Cardiac septum (tissue), 1 donor: ENCODE measurements at regions not wholly inside any gene's neighbourhood (a gene's known extent, or its start where the extent isn't known, plus 50 kb on each side); places are given as distances from the start of the nearest gene placed in this dataset.
"Not testable (repeated sequence)": the region's sequence is repeated elsewhere in the genome, so short reads cannot be mapped to it uniquely, and the experiment has no call there.

Experiments
- DNase-seq: peaks from one replicate; pipeline ENCODE4 v3.0.0-alpha.2; 2020; ENCODE audit warnings: low spot score
- intact Hi-C: fragments of 100-400 bp; cut with DNase I; formaldehyde crosslinking; loops from one replicate; pipeline ENCODE4 v1.14.0; 2022
- donor health status: DM: no; HTN: no; CAD: no.

DNA sequence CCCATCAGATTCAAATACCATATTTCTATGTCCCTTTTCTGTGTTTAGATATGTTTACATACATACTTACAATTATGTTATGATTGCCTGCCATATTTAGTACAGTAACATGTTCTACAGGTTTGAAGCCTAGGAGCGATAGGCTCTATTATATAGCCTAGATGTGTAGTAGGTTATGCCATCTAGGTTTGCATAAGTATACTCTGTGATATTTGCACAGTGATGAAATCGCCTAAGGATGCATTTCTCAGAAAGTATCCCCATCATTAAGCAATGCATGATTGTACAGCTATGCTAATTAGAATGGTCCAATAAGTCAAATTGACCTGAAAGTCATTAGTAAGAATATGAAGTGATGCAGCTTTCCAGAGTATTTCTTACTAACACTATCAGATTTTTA lies 1171.7 kb upstream of the LRRTM3 start:
- no peak for DNase-seq
- intact Hi-C loops: no loop called here

DNA sequence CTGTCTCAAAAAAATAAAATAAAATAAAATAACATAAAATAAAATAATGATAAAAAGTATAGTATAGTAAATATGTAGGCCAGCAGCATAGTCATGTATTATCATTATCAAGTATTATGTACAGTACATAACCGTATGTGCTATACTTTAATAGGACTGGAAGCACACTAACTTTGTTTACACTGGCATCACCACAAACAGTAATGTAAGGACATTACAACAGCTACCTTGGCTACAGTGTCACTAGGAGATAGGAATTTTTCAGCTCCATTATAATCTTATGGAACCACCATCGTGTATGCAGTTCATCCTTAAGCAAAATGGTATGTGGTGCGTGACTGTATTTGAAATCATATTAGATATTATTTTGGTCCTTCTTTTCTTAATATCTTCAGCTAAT lies 1163.5 kb upstream of the LRRTM3 start:
- DNase-seq: no peak

DNA sequence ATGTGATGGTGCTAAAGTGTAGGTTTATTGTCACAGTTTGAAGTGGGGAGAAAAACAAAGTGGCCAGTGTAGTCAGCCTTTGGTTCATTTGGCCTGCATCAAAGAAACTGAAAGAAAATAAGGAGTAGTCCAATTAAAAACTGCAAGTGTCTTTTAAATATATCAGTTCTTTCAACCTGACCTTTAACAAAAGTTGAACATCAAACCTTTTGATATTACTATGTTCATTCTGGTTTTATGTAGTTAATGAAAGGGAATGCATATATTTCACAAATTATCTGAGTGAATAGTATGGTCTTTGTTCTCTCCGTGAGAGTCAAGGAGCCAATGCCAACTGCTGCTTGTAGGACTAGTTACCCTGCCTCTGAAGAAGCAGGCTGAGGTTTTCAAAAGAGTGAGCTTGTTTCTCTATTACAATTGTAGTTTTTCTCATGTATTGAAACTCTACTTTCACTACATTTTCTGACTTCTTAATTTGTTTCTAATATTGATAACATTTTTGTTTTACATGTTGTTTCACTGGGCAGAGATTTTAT lies 1160.8 kb upstream of the LRRTM3 start:
- intact Hi-C loops: loop anchor here (10.0 kb wide), 1 partner anchor 260 kb away; no protein-coding TSS in a partner anchor
- no peak for DNase-seq

More for the DNA sequence above, 1163.5 kb upstream of the LRRTM3 start:
- intact Hi-C loops: loop anchor here (10.0 kb wide), 1 partner anchor 262 kb away; no protein-coding TSS in a partner anchor

DNA sequence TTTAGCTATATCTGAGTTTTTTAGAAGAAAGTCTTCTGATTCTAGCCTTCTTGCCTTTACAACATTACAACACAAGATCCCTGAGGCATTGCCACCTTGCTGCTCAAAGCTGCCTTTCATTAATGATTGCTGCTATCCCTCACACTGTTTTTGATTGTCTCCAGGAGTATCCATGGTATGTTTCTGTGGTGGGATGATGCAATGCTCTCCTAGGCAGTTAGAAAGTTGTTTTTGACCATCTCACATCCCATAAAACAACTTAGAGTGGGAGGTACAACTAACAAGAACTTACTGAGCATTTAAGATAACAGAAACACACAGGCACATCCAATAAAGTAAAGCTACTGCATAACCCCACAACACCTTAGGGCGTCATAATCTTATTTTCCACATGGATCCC lies 1156.0 kb upstream of the LRRTM3 start:
- no peak for DNase-seq
- intact Hi-C loops: loop anchor here (10.0 kb wide), 1 partner anchor 255 kb away; no protein-coding TSS in a partner anchor

DNA sequence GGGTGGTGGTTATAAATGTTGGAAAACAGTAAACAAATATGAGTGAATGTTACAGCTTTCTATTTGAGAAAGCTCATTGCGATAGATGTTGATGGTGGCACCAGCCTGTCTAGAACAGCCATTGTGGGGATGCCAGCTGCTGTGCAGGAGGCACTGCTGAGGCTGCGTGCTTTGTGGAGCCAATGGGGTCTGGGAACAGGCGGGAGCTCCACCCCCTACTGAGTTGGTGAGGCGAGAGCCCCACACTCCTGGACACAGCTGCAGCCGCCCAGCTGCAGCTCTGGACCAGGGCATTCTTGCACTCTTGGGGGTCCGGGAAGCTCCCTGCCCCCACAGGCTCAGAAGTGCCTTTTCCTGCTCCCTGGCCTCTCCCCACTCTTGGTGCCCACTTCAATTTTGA lies 1147.1 kb upstream of the LRRTM3 start:
- DNase-seq: no peak

DNA sequence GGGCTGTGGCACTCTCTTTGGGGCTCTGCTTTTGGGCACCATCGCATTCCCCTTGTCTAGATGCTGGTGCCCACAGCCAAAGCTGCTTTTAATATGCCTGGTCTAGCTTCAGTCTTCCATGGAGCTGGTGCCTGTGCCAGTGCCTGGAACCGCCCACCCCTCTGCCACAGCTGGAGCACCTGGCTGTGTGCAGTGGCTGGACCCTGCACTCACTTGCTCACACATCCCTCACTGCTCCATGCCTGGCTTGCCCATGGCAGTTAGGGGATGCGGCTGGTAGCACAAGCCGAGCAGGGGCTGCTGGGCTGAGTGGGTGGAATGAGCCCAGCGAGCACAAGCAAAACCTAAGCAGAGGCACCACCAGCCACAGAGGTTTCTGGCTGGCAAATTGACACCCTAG lies 1145.9 kb upstream of the LRRTM3 start:
- DNase-seq: no peak
- intact Hi-C loops: no loop called here

More for the DNA sequence above, 1147.1 kb upstream of the LRRTM3 start:
- intact Hi-C loops: no loop called here

DNA sequence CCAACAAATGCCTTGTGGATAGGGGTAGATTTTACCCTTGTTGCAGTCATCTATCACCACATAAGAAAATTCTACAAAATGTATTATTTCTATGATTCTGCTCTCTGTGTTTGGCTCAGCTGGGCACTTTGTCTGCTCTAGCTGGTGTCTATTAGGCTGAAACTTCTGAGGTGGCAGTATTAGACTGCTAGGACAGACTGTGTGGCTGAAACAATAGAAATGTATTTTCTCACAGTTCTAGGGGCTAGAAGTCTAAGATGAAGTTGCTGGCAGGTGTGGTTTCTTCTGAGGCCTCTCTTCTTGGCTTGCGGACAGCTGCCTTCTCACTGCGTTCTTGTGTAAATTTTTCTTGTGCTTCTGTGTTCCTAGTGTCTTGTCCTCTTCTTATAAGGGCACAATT lies 1139.6 kb upstream of the LRRTM3 start:
- intact Hi-C loops: no loop called here
- no peak for DNase-seq

DNA sequence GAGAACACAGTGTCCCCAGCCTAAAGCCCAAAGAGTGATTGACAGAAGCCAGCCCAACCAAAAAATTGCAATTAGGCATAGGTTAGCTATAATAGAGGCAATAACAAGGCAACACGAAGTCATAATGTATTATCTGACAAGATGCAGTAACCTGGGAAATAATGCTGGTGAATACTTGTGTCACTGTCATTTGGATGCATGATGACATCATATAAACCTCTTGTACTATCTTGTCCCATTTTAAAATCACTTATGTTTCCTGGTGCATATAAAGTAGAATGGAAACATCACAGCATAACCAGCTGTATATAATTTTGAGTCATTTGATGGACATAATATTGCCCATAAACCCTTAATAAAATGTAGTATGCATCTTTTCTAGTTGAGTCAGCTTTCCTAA lies 1138.3 kb upstream of the LRRTM3 start:
- no peak for DNase-seq
- intact Hi-C loops: no loop called here

DNA sequence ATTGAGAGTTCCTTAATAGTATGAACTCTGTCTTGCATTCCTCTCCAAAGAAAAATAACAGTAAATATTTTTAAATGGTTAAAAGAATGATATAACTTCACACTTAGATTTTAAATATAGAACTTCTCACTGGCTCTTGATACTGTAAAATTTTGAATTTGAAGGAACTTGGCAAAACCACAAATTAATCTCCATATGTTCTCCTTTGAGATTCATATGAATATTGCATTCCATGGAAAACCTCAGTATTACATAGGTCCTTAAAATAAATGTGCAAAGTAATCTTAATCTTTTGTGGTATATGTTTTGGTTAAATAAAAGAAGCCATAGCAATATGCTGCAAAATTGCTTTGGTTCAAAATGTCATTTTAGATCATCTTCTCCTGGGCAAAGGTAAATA lies 1137.6 kb upstream of the LRRTM3 start:
- intact Hi-C loops: no loop called here
- DNase-seq: no peak

DNA sequence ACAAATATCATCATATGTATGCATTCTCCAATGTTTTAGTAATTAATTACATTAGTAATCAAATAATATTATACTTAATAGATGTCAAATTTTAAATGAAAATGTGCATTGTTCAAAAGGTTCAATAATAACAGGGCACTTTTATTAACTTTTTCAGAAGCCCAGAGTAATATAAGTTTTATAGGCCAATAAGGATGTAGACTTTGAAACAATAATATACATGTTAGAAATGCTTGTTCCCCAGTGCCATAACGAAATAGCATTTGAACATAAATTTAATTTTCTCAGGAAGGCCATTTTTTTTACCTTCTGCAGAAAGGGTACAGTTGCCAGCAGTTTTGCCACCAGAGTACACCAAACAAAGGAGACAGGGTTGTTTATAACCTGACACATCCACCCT lies 1133.9 kb upstream of the LRRTM3 start:
- DNase-seq: no peak
- intact Hi-C loops: no loop called here

DNA sequence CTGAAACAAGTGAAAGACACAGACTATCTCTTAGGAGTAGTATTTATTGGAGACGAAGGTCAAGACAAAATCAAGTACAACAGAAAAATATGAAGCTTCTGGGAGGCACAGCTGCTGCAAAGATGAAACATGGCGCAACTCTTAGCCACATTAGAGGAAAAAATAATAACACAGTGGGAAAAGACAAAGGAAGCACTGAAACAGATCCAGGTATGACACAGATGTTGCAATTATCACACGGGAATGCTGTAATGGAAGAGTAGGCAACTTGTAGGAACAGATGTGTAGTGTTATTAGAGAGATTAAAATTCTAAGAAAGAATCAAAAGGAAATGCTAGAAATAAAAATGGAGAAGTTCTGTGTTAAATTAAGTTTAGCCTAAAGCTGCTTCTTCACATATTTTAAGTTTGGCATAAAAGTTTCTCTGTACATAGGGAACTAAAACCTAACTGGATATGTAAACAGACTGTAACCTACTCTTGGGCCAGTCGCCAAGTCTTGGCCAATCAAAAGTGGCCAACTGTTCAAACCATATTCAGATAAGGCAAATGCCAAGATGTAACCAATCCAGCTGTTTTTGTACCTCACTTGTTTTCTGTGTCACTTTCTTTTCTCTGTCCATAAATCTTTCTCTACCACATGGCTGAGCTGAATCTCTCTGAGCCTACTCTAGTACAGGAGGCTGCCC lies 1132.0 kb upstream of the LRRTM3 start:
- intact Hi-C loops: no loop called here
- no peak for DNase-seq

DNA sequence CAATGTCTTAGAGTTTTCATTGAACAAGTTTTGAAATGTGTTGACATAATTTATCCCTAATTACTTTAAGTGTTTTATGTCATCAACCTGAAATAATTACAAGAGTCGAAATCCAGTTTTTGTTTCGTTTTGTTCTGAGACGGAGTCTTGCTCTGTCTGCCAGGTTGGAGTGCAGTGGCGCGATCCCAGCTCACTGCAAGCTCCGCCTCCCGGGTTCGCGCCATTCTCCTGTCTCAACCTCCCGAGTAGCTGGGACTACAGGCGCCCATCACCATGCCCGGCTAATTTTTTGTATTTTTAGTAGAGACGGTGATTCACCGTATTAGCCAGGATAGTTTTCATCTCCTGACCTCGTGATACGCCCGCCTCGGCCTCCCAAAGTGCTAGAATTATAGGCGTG lies 1131.0 kb upstream of the LRRTM3 start:
- DNase-seq, intact Hi-C loops: not testable (repeated sequence)

DNA sequence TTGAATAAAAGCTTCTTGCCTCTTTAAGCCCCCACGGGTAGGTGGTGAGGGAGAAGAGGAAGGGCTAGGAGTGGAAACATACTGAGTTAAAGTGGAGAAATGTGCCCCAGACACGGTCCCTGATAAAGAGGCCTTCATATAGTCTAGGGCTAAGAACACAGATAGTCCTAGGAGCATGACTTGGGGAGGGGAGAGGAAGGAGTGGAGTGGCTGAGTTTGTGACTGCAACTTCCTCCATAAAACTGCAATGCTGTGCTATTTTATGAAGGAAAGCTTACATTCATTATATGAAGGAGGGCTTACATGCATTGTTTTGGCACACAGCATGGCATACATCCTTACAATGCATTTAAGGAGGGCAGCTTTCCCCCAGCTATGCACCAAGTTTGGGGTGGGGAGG lies 1129.4 kb upstream of the LRRTM3 start:
- DNase-seq: no peak
- intact Hi-C loops: no loop called here

DNA sequence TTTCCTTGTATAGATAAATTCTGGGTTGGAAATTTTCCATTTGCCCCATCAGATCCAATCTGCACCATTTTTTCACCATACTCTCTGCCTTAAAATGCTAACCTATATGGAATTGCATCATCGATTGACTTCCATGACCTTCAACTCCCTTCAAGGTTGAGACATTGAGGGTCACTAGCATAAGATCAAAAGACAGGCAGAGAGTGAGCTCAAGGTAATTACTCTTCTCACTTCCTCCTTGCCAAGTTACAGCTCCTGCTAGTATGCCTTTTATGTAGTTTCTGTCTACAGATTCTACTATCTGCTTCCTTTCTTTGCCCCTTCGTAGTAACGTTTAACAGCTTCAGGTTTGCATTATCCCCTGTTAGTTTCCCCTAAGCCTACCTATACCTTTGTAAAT lies 1127.7 kb upstream of the LRRTM3 start:
- intact Hi-C loops: no loop called here
- DNase-seq: no peak

DNA sequence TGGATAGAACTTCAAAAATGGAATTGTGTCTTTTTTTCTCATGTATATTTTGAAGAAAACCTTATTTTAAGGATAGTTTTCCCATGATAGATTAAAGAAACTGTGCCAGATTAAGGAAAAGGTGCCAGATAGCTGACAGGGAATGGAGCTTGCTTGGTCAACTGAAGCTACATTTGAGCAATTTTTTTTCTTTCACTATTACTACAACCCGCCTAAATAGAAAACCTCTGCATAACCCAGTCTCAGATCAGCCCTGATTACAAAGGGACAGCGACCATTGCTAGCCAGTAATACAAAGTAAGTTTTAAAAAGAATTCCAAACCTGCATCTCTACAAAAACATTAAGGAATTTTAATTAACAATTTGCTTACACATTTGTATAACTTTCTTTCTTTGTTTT lies 1123.4 kb upstream of the LRRTM3 start:
- intact Hi-C loops: no loop called here
- DNase-seq: no peak

DNA sequence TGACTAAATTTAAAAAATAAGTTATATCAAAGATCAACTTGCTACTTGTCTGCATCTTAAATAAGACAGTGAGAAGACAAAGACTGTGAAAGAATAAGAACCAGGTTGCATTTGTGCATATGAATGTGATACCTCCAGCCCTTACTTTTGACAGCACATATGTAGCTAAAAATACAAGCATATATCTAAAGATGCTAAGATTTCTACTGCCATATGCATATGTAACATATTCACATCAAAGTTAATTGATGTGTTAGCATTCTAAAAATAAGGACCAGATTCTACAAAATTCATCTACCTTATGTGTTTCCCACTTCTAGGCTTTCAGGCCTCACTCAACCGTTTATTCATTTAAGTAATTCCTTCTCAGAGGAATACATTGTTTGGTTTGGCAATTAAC lies 1120.3 kb upstream of the LRRTM3 start:
- DNase-seq: no peak

DNA sequence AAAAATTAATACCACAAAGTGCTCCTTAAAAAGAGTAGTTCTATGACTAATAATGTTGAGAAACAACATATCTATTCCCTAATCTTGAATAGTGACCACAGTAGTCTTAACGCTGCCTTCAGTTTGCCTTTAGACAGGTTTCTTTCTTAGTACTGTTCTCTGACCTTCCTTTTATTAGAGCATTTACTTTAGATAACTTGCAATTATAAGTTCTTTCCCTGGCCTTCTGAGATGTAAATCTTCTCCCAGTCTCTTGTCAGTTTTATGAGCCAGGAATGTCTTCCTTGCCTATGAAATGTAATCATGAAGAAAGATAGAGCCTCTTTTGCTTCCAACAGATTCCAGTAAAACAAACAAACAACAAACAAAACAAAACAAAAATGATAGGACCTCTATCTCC lies 1119.8 kb upstream of the LRRTM3 start:
- DNase-seq: no peak
- intact Hi-C loops: no loop called here

More for the DNA sequence above, 1120.3 kb upstream of the LRRTM3 start:
- intact Hi-C loops: no loop called here

DNA sequence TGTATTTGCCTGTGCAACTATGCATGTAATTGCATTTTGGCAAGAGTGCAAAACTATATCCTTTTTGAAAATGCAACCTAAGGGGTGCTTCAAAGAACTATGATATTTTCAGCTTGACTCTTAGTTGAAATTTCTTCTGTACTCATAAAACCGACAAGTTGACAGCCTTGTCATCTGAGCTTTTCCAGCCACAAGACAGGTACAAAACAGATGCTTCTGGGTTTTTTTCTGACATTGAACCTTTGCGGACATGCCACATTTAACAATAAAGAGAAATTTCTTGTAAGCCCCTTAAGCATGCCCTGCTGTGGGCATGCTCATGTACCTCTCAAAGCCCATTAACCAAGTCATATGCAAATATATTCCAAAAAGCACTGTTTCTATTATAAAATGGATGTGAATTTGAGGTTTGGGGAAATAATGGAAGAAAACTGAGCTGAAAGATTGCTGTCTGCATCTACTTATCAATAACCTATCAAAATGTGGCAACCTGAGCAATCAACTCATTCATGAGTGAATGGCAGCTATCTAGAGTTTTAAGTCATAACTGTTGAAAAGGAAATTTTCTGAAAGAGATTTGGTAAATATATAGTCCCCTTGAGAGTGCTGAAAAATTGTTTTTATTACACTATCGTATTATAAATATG lies 1117.0 kb upstream of the LRRTM3 start:
- intact Hi-C loops: no loop called here
- DNase-seq: no peak

DNA sequence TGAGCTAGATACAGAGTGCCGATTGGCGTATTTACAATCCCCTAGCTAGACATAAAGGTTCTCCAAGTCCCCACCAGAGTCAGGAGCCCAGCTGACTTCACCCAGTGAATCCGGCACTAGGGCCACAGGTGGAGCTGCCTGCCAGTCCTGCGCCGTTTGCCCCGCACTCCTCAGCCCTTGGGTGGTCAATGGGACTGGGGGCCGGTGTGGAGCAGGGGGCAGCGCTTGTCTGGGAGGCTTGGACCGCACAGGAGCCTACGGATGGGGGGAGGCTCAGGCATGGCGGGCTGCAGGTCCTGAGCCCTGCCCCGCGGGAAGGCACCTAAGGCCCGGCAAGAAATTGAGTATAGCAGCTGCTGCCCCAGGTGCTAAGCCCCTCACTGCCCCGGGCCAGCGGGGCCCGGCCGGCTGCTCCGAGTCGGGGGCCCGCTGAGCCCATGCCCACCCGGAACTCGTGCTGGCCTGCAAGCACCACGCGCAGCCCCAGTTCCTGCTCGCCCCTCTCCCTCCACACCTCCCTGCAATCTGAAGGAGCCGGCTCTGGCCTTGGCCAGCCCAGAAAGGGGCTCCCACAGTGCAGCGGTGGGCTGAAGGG lies 1113.8 kb upstream of the LRRTM3 start:
- no peak for DNase-seq
- intact Hi-C loops: no loop called here

DNA sequence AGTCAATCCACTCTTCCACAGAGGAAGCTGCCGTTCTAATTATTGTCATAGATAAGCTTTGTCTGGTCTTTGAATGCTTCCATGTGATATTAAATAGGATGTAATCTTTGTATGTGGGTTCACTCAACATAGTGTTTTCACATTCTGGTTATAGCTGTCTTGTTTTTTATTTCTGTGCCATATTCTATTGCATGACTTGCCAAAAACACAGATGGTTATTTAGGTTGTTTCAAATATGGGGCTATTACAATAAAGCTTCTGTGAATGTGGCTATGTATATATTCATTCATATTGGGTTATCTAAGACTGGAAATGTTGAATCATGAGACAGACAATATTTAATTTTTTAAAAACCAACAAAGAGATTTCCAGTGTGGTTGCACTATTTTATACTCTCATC lies 1109.3 kb upstream of the LRRTM3 start:
- intact Hi-C loops: no loop called here
- DNase-seq: no peak

DNA sequence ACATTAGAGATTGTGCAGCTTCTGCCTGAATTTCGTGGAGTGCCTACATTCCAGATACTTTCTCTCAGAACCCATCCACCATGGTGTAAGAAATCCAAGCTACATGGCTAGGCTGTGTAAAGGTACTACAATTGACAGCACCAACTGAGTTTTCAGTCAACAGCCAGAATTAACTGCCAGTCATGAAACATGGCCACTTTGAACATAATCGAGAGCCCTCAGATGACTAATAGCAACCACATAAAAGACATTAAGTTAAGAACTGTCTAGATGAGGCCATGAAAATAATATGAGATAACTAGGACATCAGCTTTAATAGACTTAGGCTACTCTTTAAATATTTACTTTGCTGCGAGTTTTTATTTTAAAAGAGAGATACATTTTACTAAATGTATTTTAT lies 1106.8 kb upstream of the LRRTM3 start:
- intact Hi-C loops: no loop called here
- no peak for DNase-seq
